NOMO-1 treated with dmso at 0.1 percent for 144 hours (cell line): ENCODE measurements at regions not wholly inside any gene's neighbourhood (a gene's known extent, or its start where the extent isn't known, plus 50 kb on each side); places are given as distances from the start of the nearest gene placed in this dataset.

Experiments
- DNase-seq: peaks from one replicate; lab custom pipeline; 2025; ENCODE audit not compliant: unreplicated experiment; lab: John Stamatoyannopoulos, UW

- no peak for DNase-seq
Observed at GRCh38 chr4:54493862-54494261, 163.9 kb upstream of the KIT start.

GRCh38 chr4:54495091-54495490 lies 162.7 kb upstream of the KIT start:
- DNase-seq: no peak

- DNase-seq: no peak
Observed at GRCh38 chr4:54495641-54496040, 162.1 kb upstream of the KIT start.

DNA sequence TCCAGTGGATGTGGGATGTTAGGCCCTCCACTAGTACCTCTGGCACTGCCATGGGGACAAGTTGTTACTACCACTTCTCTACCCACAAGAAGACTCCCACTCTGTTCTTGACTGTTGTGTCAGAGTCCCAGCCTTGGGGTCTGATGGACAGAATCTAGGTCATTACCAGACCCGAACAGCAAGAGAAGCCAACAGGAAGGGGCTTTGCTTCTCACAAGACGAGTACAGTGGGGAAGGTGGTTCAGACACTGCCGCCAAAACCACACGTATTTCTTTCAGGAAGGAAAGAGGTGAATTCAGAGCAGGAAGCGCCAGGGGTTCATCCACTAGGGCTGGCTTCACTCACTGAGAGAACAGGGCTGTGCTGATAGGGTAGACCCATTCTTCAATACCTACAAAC lies 161.3 kb upstream of the KIT start:
- no peak for DNase-seq

GRCh38 chr4:54497947-54498346 lies 159.8 kb upstream of the KIT start:
- no peak for DNase-seq

GRCh38 chr4:54498661-54499111 lies 159.1 kb upstream of the KIT start:
- no peak for DNase-seq

- no peak for DNase-seq
Observed at GRCh38 chr4:54499308-54500074, 158.3 kb upstream of the KIT start.

- DNase-seq: no peak
Observed at GRCh38 chr4:54505362-54505761, 152.4 kb upstream of the KIT start.

DNA sequence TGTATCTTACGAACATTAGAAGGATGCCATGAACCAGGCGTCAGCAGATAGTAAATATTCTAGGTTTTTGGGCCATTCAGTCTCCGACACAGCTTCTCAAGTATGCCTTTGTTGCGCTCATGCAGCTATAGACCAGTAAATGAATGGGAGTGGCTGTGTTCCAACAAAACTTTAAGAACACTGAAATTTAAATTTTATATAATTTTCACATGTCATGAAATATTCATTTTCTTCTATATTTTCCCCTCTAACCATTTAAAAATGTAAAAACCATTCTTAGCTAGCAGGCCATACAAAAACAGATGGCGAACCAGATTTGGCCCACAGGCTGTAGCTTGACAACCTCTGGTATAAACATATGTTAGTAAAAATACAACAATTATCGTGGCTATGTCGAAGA lies 151.8 kb upstream of the KIT start:
- DNase-seq: no peak

- DNase-seq: no peak
Observed at GRCh38 chr4:54509057-54509456, 148.7 kb upstream of the KIT start.

GRCh38 chr4:54513204-54513603 lies 144.6 kb upstream of the KIT start:
- DNase-seq: no peak

GRCh38 chr4:54513741-54514140 lies 144.0 kb upstream of the KIT start:
- DNase-seq: no peak

DNA sequence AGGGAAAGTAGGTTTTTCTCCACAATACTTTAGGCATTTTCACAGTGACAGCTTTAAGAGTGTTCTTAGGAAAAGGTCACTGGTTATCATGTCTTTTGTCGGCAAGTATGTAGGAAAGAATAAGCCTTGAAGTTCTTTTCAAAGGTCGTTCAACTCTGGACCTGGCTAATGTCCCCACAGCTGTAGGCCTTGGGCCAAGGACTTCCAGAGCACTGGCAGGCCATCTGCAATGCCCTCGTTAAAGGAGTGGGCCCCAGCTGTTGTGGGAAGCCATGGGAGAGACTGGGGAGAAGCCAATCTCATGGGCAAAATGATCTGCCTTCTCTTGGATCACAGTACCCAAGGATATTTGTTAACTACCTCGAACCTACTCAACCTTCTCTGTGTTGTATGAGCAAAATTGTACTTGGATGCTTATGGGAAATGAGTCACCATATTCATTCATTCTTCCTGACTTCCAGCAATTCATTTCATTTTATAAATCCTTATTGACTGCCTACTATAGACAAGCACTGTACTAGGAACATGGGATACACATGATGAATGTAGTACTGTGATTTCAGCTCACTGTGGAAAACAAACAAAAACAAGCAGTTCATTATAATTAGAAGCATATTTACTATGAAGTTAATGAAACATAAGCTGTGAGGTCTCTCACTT lies 141.1 kb upstream of the KIT start:
- no peak for DNase-seq

DNA sequence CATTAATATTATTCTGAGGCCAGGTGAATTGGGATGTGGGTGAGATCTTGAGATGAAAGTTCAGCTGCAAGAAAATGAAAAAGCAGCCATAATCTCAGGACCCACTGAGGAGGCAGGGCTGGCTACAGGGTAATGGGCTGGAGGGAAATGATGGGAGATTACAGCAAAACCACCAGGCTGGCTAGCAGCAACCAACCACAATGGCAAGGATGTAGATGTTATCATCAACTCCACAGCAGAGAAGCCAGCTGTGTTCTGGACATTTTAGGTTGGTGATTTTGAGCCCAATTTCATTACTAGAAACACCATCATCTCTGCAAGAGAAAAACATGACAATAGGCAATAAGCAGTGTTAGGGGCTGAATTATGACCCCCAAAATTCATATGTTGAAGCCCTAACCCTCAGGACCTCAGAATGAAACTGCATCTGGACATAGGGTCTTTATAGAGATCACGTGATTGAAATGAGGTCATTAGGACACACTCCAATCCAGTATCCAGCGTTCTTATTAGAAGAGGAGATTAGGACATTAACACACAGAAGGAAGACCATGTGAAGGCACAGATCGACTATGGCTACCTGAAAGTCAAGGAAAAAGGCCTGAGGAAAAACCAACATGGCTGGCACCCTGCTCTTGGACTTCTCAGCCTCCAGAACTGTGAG lies 139.8 kb upstream of the KIT start:
- DNase-seq: no peak

GRCh38 chr4:54525602-54526001 lies 132.2 kb upstream of the KIT start:
- DNase-seq: no peak

DNA sequence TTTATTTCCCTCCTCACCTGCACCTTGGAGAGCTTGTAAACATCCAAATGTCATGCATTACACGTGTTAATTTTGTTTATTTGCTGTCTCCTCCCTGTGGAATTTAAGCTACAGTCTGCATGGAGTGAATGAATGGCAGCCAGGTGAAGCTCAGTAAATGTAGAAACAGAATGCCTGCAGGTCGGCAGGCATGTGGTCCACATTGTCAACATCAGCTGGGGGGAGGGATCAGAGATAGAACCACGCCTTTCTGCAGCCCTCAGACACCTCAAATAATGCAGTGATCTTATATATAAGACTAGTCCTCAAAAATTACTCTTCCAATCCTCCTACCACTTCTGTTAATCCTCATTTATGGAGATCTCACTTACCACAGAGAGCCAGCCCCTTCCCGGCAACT lies 131.2 kb upstream of the KIT start:
- DNase-seq: no peak

GRCh38 chr4:54527532-54527931 lies 130.2 kb upstream of the KIT start:
- DNase-seq: no peak

GRCh38 chr4:54539500-54540029 lies 118.2 kb upstream of the KIT start:
- DNase-seq: peak; percentile 29

GRCh38 chr4:54540931-54541330 lies 116.8 kb upstream of the KIT start:
- DNase-seq: no peak

- DNase-seq: no peak
Observed at GRCh38 chr4:54541426-54542118, 116.2 kb upstream of the KIT start.

DNA sequence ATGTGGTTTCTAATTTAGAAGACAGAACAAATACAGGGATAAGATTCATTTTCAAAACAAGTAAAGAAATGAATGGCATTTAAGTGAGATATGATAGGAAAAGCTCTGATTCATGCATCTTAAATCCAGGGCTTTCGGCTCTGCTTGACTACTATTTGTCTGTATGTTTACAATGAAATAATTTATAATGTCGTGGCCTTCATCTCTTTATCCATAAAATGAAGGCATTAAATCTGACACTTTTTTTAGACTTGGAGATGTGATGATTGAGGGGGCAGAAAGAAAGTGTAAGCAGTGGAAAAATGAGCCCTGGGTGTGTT lies 115.7 kb upstream of the KIT start:
- DNase-seq: no peak
